OCI-LY3 (cell line): ENCODE measurements at regions not wholly inside any gene's neighbourhood (a gene's known extent, or its start where the extent isn't known, plus 50 kb on each side); places are given as distances from the start of the nearest gene placed in this dataset.

Source experiments
- CTCF ChIP-seq: fragments of 200-600, 300-600 bp; sonication (generic); IDR thresholded peaks from 2 replicates; pipeline ENCODE4 v1.5.1; 2014; ENCODE audit warnings: antibody characterized with exemption, low read length, low read depth
- EZH2phosphoT487 ChIP-seq: fragments of 200-600 bp; shearing (Covaris generic); IDR thresholded peaks from 2 replicates; pipeline ENCODE4 v1.6.1; 2018; ENCODE audit warnings: antibody characterized with exemption, mixed run types, low read depth

- TF ChIP-seq CTCF = no peak
- no peak for TF ChIP-seq EZH2phosphoT487
Observed at GRCh38 chr16:86101897-86102157, 202.9 kb downstream of the IRF8 start.
